OCI-LY1 (cell line): ENCODE measurements at regions not wholly inside any gene's neighbourhood (a gene's known extent, or its start where the extent isn't known, plus 50 kb on each side); places are given as distances from the start of the nearest gene placed in this dataset.

Experiments used
- H2AFZ ChIP-seq: fragments of 200-600 bp; sonication (generic), shearing (Covaris generic); 2 replicates; pipeline ENCODE4 v1.6.0; 2014; ENCODE audit warnings: antibody characterized with exemption, mild to moderate bottlenecking, low read length
- H3F3A ChIP-seq: fragments of 200-600 bp; sonication (generic), shearing (Covaris generic); 2 replicates; pipeline ENCODE4 v1.6.0; 2014; ENCODE audit warnings: mild to moderate bottlenecking, antibody characterized with exemption, low read length, moderate library complexity; ENCODE audit not compliant: insufficient read depth
- H3K27ac ChIP-seq: fragments of 200-600 bp; sonication (generic); 2 replicates; pipeline ENCODE4 v1.5.1; 2014; ENCODE audit warnings: low read length, mixed run types, mild to moderate bottlenecking, low read depth; ENCODE audit not compliant: poor library complexity, severe bottlenecking
- H3K27me3 ChIP-seq: fragments of 200-600 bp; sonication (generic); 2 replicates; pipeline ENCODE4 v1.6.0; 2014; ENCODE audit warnings: antibody characterized with exemption, mild to moderate bottlenecking, low read length, moderate library complexity; ENCODE audit not compliant: insufficient read depth
- H3K36me3 ChIP-seq: fragments of 200-600 bp; sonication (generic); 2 replicates; pipeline ENCODE4 v1.6.1; 2014; ENCODE audit warnings: mild to moderate bottlenecking, antibody characterized with exemption, low read length, moderate library complexity, mixed read lengths; ENCODE audit not compliant: insufficient read depth
- H3K4me1 ChIP-seq: fragments of 200-600 bp; sonication (generic); 2 replicates; pipeline ENCODE4 v1.5.1; 2014; ENCODE audit warnings: mild to moderate bottlenecking, low read length, moderate library complexity; ENCODE audit not compliant: insufficient read depth, severe bottlenecking
- H3K4me2 ChIP-seq: fragments of 200-600 bp; sonication (generic), shearing (Covaris generic); 2 replicates; pipeline ENCODE4 v1.6.1; 2014; ENCODE audit warnings: low read length
- H3K4me3 ChIP-seq: fragments of 200-600 bp; sonication (generic); 2 replicates; pipeline ENCODE4 v1.5.1; 2014; ENCODE audit warnings: low read length, low read depth, mild to moderate bottlenecking, mixed read lengths; ENCODE audit not compliant: poor library complexity, severe bottlenecking
- H3K79me2 ChIP-seq: fragments of 200-600 bp; shearing (Covaris generic); 2 replicates; pipeline ENCODE4 v1.6.1; 2016; ENCODE audit warnings: mixed run types, low read length, mixed read lengths; ENCODE audit not compliant: insufficient read depth
- H3K9ac ChIP-seq: fragments of 200-600 bp; sonication (generic), shearing (Covaris generic); 2 replicates; pipeline ENCODE4 v1.6.1; 2014; ENCODE audit warnings: mild to moderate bottlenecking, low read length, mixed read lengths
- H3K9me2 ChIP-seq: fragments of 200-600 bp; sonication (generic), shearing (Covaris generic); 2 replicates; pipeline ENCODE4 v1.6.1; 2014; ENCODE audit warnings: low read depth, mild to moderate bottlenecking, low read length, mixed read lengths
- H3K9me3 ChIP-seq: fragments of 200-600 bp; shearing (Covaris generic); 2 replicates; pipeline ENCODE4 v1.6.1; 2014; ENCODE audit warnings: low read length, mixed read lengths
- H4K20me1 ChIP-seq: fragments of 200-600 bp; sonication (generic), shearing (Covaris generic); 2 replicates; pipeline ENCODE4 v1.6.0; 2016; ENCODE audit warnings: mild to moderate bottlenecking, low read length; ENCODE audit not compliant: insufficient read depth
- EZH2 ChIP-seq: fragments of 200-600 bp; sonication (generic), shearing (Covaris generic); IDR thresholded peaks from 2 replicates; pipeline ENCODE4 v1.8.0; 2017; ENCODE audit warnings: borderline replicate concordance, mixed run types, mild to moderate bottlenecking, antibody characterized with exemption, low read length, moderate library complexity, mixed read lengths
- TF ChIP-seq, protein P1 (sequence below): fragments of 200-600 bp; sonication (generic), shearing (Covaris generic); IDR thresholded peaks from 2 replicates; pipeline ENCODE4 v1.5.1; 2017; ENCODE audit warnings: mild to moderate bottlenecking, antibody characterized with exemption, low read length, moderate library complexity, mixed read lengths

DNA sequence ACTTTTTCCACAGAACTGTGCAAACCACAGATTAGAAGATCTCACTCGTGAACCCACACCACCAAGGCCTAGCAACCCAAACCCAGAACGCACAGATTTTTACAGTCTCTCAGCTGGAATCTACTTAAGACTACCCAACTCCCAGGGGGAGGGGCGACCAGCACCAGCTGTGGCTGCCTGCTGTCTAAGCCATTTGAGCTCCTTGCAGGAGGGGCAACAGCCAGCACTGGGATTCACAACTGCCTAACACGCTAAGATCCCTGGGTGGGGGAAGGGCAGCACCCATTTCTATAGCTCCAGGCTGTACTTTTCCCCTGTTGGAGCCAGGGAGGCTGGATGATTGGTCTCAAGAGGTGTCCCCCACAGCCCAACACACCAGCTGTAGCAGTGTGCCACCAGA lies 368.8 kb downstream of the SUCLA2 start:
- Histone ChIP-seq H3K27me3 (no peaks in the 10 kb centered on the region), H3K4me2 (no peak overlapping the region), H3K4me1 (no peaks in the 10 kb centered on the region), H4K20me1 (no peaks in the 10 kb centered on the region), H3K9me3 (no peaks in the 10 kb centered on the region), H3K27ac (no peak overlapping the region), H2AFZ (no peak overlapping the region), H3F3A (no peaks in the 10 kb centered on the region), H3K4me3 (no peak overlapping the region), H3K9me2 (no peaks in the 10 kb centered on the region), H3K79me2 (no peaks in the 10 kb centered on the region), H3K36me3 (no peaks in the 10 kb centered on the region), H3K9ac (no peak overlapping the region)
- TF ChIP-seq, protein P1, sequence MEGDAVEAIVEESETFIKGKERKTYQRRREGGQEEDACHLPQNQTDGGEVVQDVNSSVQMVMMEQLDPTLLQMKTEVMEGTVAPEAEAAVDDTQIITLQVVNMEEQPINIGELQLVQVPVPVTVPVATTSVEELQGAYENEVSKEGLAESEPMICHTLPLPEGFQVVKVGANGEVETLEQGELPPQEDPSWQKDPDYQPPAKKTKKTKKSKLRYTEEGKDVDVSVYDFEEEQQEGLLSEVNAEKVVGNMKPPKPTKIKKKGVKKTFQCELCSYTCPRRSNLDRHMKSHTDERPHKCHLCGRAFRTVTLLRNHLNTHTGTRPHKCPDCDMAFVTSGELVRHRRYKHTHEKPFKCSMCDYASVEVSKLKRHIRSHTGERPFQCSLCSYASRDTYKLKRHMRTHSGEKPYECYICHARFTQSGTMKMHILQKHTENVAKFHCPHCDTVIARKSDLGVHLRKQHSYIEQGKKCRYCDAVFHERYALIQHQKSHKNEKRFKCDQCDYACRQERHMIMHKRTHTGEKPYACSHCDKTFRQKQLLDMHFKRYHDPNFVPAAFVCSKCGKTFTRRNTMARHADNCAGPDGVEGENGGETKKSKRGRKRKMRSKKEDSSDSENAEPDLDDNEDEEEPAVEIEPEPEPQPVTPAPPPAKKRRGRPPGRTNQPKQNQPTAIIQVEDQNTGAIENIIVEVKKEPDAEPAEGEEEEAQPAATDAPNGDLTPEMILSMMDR: no peak

DNA sequence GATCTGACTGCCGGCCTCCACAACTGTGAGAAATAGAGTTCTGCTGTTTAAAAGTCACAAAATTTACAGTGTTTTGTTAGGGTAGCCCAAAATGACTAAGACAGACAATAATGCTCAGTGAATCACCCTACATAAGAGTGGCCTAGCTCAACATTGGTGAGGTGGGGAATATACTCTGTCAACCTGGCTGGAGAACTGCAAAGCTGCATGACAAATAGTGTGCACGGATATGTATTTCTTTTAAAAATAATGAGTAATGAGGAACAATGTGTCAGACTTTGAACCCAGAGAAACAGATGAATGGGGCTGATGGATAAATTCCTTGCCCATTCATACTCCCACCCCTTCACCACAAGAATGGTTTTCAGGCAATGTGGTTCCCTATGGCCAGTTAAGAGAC lies 372.4 kb downstream of the SUCLA2 start:
- TF ChIP-seq EZH2: no peak
- TF ChIP-seq, protein P1: no peak
- Histone ChIP-seq H3K4me1 (no peaks in the 10 kb centered on the region), H3K4me2 (no peak overlapping the region), H2AFZ (no peak overlapping the region), H3F3A (no peaks in the 10 kb centered on the region), H3K27me3 (no peaks in the 10 kb centered on the region), H3K9ac (no peak overlapping the region), H3K79me2 (no peaks in the 10 kb centered on the region), H3K9me3 (no peaks in the 10 kb centered on the region), H4K20me1 (no peaks in the 10 kb centered on the region), H3K36me3 (no peaks in the 10 kb centered on the region), H3K9me2 (no peaks in the 10 kb centered on the region), H3K27ac (no peak overlapping the region), H3K4me3 (no peak overlapping the region)

DNA sequence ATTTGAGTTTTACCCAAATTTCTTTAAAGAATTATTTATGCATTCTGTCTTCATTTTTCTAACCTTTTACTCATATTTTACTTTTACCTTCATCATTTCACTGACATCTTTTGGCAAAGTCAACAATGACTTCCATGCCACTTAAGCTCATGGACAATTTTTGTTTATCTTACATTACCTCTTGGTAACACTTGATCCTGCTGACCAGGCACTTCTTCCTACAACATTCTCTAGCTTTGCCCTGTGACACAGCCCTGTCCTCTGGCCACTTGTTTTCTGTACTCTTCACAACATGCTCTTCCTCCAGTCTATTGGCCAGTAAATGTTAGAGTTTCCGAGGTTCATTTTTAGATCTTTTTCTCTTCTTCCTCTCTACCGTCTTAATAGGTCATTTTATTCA lies 377.2 kb downstream of the SUCLA2 start:
- no peaks in the 10 kb centered on the region for H3K79me2 ChIP-seq

More for the DNA sequence above, 377.2 kb downstream of the SUCLA2 start:
- Histone ChIP-seq H2AFZ (no peak overlapping the region), H3K4me2 (no peak overlapping the region), H3K9me2 (no peaks in the 10 kb centered on the region), H4K20me1 (no peaks in the 10 kb centered on the region), H3F3A (no peaks in the 10 kb centered on the region), H3K27me3 (no peaks in the 10 kb centered on the region), H3K27ac (no peak overlapping the region), H3K9me3 (no peaks in the 10 kb centered on the region), H3K4me3 (no peak overlapping the region), H3K36me3 (no peaks in the 10 kb centered on the region), H3K9ac (no peak overlapping the region), H3K4me1 (no peaks in the 10 kb centered on the region)
- TF ChIP-seq EZH2: no peak
- TF ChIP-seq, protein P1: no peak
